ENCODE measurements at regions not wholly inside any gene's neighbourhood (a gene's known extent, or its start where the extent isn't known, plus 50 kb on each side); places are given as distances from the start of the nearest gene placed in this dataset.

DNA sequence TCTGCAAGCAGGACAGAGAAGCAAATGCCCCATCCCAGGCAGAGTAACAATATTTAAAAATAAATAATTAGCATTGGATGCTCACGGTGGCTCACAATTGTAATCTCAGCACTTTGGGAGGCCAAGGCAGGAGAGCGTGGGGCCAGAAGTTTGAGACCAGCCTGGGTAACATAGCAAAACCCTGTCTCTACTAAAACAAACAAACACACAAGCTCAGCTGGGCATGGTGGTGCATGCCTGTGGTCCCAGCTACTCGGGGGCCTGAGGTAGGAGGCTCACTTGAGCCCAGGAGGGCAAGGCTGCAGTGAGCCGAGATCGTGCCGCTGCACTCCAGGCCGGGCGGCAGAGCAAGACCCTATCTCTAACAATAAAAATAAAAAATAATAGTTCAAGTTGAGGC is 74.7 kb upstream of the NCOR2 start:
- Histone ChIP-seq H3K27me3 (no peaks in the 10 kb centered on the region), H3K4me3 (no peak overlapping the region), H3K27ac (no peak overlapping the region), H3K4me1 (peaks cover 9 to 13% of the 10 kb centered on the region in 2 donors), H3K9me3 (no peaks in the 10 kb centered on the region), H3K36me3 (no peaks in the 10 kb centered on the region)
- no peak for TF ChIP-seq CTCF (IDR thresholded peaks at IDR 0.05)
- DNase-seq (ENCODE audit: low spot score in 2 of 2): no peak
- intact Hi-C loops (cut with DNase I): no loop called here

DNA sequence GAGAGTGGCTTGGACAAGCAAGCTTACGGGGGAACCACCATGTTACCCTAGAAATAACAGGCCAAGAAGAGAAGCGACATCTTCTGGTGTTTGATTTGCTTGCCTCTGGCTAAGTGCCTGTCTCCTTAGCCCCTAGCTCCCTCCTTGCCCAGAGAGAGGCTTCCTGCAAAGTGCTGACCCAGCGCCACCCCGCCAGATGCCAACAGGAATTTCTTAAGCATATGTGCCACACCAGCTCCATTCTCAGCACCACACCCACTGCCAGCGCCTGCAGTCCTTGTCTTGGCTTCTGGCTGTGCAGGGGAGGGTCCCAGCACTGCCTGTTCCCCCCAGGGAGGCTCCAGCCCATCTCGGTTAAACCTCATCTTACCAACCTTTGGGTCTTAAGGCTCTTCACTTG is 74.2 kb upstream of the NCOR2 start:
- no peak for DNase-seq (ENCODE audit: low spot score in 2 of 2)
- no peak for TF ChIP-seq CTCF (IDR thresholded peaks at IDR 0.05)

GRCh38 chr12:124640056-124640455 is 72.6 kb upstream of the NCOR2 start:
- H3K36me3 ChIP-seq: no peaks in the 10 kb centered on the region
- TF ChIP-seq CTCF (IDR thresholded peaks at IDR 0.05): no peak
- peak overlapping the region in 1 of 2 donors; percentile 57 for H3K27ac ChIP-seq
- no peaks in the 10 kb centered on the region for H3K9me3 ChIP-seq
- no peak overlapping the region for H3K4me3 ChIP-seq
- peaks cover 9 to 19% of the 10 kb centered on the region in 2 donors for H3K4me1 ChIP-seq
- peak in 1 of 2 donors; percentile 81 for DNase-seq (ENCODE audit: low spot score in 2 of 2)
- H3K27me3 ChIP-seq: no peaks in the 10 kb centered on the region
- intact Hi-C loops (cut with DNase I): no loop called here

More for the DNA sequence above, 74.2 kb upstream of the NCOR2 start:
- no peaks in the 10 kb centered on the region for H3K9me3 ChIP-seq
- no peaks in the 10 kb centered on the region for H3K36me3 ChIP-seq
- no peak overlapping the region for H3K27ac ChIP-seq
- intact Hi-C loops (cut with DNase I): no loop called here
- peaks cover 9 to 13% of the 10 kb centered on the region in 2 donors for H3K4me1 ChIP-seq
- no peak overlapping the region for H3K4me3 ChIP-seq
- no peaks in the 10 kb centered on the region for H3K27me3 ChIP-seq

GRCh38 chr12:124639122-124639806 is 71.9 kb upstream of the NCOR2 start:
- intact Hi-C loops (cut with DNase I): no loop called here
- peak overlapping the region in 1 of 2 donors; percentile 57 for H3K27ac ChIP-seq
- peaks cover 9 to 19% of the 10 kb centered on the region in 2 donors for H3K4me1 ChIP-seq
- no peaks in the 10 kb centered on the region for H3K36me3 ChIP-seq
- DNase-seq (ENCODE audit: low spot score in 2 of 2): no peak
- no peaks in the 10 kb centered on the region for H3K27me3 ChIP-seq
- no peak for TF ChIP-seq CTCF (IDR thresholded peaks at IDR 0.05)
- no peaks in the 10 kb centered on the region for H3K9me3 ChIP-seq
- H3K4me3 ChIP-seq: no peak overlapping the region

DNA sequence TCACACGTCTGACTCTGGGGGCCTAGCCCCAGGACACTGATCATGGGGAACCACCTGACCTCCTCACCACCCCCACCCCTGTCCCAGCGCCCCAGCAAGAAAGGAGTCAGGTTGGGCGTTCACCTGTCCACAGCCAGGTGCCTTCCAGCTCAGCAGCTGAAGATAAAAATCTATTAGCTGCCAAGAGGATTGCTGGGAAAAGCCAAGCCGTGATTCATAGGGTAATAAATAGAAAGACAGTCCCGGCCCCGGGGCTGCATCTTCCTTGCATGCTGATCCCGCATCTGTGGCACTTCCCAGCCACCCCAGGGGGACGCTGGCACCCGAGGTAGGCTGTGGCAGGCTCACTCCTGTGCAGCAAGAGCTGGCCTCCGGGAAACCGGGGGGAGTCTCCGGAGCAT is 70.2 kb upstream of the NCOR2 start:
- intact Hi-C loops (cut with DNase I): no loop called here
- no peak for TF ChIP-seq CTCF (IDR thresholded peaks at IDR 0.05)

More for the DNA sequence above, 70.2 kb upstream of the NCOR2 start:
- Histone ChIP-seq H3K4me1 (peaks cover 9 to 19% of the 10 kb centered on the region in 2 donors), H3K36me3 (no peaks in the 10 kb centered on the region), H3K27ac (no peak overlapping the region), H3K4me3 (no peak overlapping the region), H3K27me3 (no peaks in the 10 kb centered on the region), H3K9me3 (no peaks in the 10 kb centered on the region)
- DNase-seq (ENCODE audit: low spot score in 2 of 2): no peak
